Activated CD8-positive, alpha-beta T cell treated with anti-CD3 and anti-CD28 coated beads for 36 hours (primary cell): ENCODE measurements at regions not wholly inside any gene's neighbourhood (a gene's known extent, or its start where the extent isn't known, plus 50 kb on each side); places are given as distances from the start of the nearest gene placed in this dataset.

Experiments
- ATAC-seq: fragments of 200-7000 bp; cut with Tn5 transposase; one replicate; pipeline ENCODE4 v1.10.0; 2021; ENCODE audit warnings: mild to moderate bottlenecking, moderate library complexity
- CTCF ChIA-PET: fragments of 350-600 bp; sonication (Branson Sonifier 250); formaldehyde crosslinking; loops from one replicate; lab custom pipeline; 2021; ENCODE audit warnings: antibody characterized with exemption; lab: Charles Lee
- POLR2A ChIA-PET: fragments of 350-600 bp; sonication (Branson Sonifier 250); formaldehyde crosslinking; loops from one replicate; lab custom pipeline; 2021; ENCODE audit warnings: antibody characterized with exemption; lab: Charles Lee
- DNase-seq: peaks from one replicate; pipeline ENCODE4 v3.0.0-alpha.2; 2020
- H3K27ac Mint-ChIP-seq: one replicate; pipeline ENCODE4 v1.8.0; 2021; ENCODE audit warnings: mild to moderate bottlenecking, mixed read lengths
- H3K27me3 Mint-ChIP-seq: one replicate; pipeline ENCODE4 v1.8.0; 2021; ENCODE audit warnings: mixed read lengths
- H3K36me3 Mint-ChIP-seq: one replicate; pipeline ENCODE4 v1.8.0; 2021; ENCODE audit warnings: low read depth, mixed read lengths
- H3K4me1 Mint-ChIP-seq: one replicate; pipeline ENCODE4 v1.8.0; 2021; ENCODE audit warnings: low read depth, mixed read lengths
- H3K4me3 Mint-ChIP-seq: one replicate; pipeline ENCODE4 v1.8.0; 2021; ENCODE audit warnings: mild to moderate bottlenecking, moderate library complexity, mixed read lengths
- H3K9me3 Mint-ChIP-seq: one replicate; pipeline ENCODE4 v1.8.0; 2021; ENCODE audit warnings: mixed read lengths
- intact Hi-C: fragments of 100-400 bp; cut with micrococcal nuclease; formaldehyde crosslinking; loops from one replicate; pipeline ENCODE4 v1.10.0; 2022
- TF ChIP-seq, protein P1 (sequence below): fragments of 200-600 bp; IDR thresholded peaks from one replicate; pipeline ENCODE4 v1.8.0; 2022; ENCODE audit warnings: antibody characterized with exemption, mild to moderate bottlenecking

DNA sequence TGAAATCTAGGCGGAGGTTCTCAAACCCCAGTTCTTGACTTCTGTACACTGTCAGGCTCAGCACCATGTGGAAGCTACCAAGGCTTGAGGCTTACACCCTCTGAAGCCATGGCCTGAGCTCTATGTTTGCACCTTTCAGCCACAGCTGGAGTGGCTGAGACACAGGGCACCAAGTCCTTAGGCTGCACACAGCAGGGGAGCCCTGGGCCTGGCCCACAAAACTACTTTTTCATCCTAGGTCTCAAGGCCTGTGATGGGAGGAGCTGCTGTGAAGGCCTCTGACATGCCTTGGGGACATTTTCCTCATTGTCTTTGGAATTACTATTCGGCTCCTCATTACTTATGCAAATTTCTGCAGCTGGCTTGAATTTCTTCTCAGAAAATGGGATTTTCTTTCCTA lies 503.2 kb upstream of the PCDH20 start:
- Mint-ChIP-seq H3K4me1 (no peaks in the 10 kb centered on the region), H3K27ac (no peak overlapping the region), H3K36me3 (no peaks in the 10 kb centered on the region), H3K9me3 (peaks cover 13% of the 10 kb centered on the region), H3K27me3 (no peaks in the 10 kb centered on the region), H3K4me3 (no peak overlapping the region)
- TF ChIP-seq, protein P1, sequence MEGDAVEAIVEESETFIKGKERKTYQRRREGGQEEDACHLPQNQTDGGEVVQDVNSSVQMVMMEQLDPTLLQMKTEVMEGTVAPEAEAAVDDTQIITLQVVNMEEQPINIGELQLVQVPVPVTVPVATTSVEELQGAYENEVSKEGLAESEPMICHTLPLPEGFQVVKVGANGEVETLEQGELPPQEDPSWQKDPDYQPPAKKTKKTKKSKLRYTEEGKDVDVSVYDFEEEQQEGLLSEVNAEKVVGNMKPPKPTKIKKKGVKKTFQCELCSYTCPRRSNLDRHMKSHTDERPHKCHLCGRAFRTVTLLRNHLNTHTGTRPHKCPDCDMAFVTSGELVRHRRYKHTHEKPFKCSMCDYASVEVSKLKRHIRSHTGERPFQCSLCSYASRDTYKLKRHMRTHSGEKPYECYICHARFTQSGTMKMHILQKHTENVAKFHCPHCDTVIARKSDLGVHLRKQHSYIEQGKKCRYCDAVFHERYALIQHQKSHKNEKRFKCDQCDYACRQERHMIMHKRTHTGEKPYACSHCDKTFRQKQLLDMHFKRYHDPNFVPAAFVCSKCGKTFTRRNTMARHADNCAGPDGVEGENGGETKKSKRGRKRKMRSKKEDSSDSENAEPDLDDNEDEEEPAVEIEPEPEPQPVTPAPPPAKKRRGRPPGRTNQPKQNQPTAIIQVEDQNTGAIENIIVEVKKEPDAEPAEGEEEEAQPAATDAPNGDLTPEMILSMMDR: no peak
- intact Hi-C loops: no loop called here
- POLR2A ChIA-PET: no interaction called here
- no peak for ATAC-seq
- CTCF ChIA-PET: interaction anchor here (0.6 kb wide), 1 partner anchor 84 kb away, joined by 3 read pairs; no protein-coding TSS in a partner anchor
- DNase-seq: no peak

- POLR2A ChIA-PET: no interaction called here
- H3K36me3 Mint-ChIP-seq: no peaks in the 10 kb centered on the region
- ATAC-seq: no peak
- no peaks in the 10 kb centered on the region for H3K27me3 Mint-ChIP-seq
- DNase-seq: no peak
- TF ChIP-seq, protein P1: no peak
- no peak overlapping the region for H3K27ac Mint-ChIP-seq
- H3K9me3 Mint-ChIP-seq: peaks cover 7% of the 10 kb centered on the region
- H3K4me3 Mint-ChIP-seq: no peak overlapping the region
- CTCF ChIA-PET: no interaction called here
- no peaks in the 10 kb centered on the region for H3K4me1 Mint-ChIP-seq
- intact Hi-C loops: no loop called here
Measured at GRCh38 chr13:61916483-61916882, 500.8 kb upstream of the PCDH20 start.

- TF ChIP-seq, protein P1: no peak
- no peaks in the 10 kb centered on the region for H3K36me3 Mint-ChIP-seq
- no peak overlapping the region for H3K4me3 Mint-ChIP-seq
- DNase-seq (no peak), ATAC-seq (no peak)
- peaks cover 4% of the 10 kb centered on the region for H3K9me3 Mint-ChIP-seq
- H3K4me1 Mint-ChIP-seq: no peaks in the 10 kb centered on the region
- POLR2A ChIA-PET: no interaction called here
- intact Hi-C loops: no loop called here
- CTCF ChIA-PET: no interaction called here
- no peaks in the 10 kb centered on the region for H3K27me3 Mint-ChIP-seq
- H3K27ac Mint-ChIP-seq: no peak overlapping the region
Measured at GRCh38 chr13:61913183-61913582, 497.5 kb upstream of the PCDH20 start.

DNA sequence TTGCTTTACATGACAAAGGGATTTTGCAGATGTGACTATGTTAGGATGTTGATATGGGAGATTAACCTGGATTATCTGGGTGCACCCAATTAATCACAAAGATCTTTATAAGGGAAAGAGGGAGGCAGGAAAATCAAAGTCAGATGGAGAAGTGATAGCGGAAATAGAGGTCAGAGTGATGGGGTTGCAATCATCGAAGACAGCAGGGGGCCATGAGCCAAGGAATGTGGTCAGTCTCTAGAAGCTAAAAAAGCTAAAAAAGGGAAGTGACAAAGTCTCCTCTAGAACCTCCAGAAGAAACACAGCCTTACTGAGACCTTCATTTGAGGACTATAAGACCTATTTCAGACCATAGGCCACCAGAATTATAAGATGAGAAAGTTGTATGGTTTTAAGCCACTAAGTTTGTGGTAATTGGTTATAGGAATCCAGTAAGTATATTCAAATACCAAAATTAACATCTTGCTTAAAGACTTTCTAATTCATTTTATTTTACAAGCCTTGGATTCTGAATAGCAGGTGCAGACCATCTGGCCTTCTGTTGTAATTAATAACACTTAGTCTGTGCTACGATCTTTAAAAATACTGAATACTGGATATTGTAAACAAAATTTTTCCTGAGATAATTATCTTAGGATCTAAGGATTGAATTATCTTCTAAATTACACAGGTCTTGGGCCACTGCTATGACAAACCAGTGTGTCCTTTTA lies 493.4 kb upstream of the PCDH20 start:
- no peak overlapping the region for H3K4me3 Mint-ChIP-seq
- ChIA-PET POLR2A (no interaction called here), CTCF (no interaction called here)
- ATAC-seq: no peak
- DNase-seq: no peak
- TF ChIP-seq, protein P1: no peak
- no peaks in the 10 kb centered on the region for H3K4me1 Mint-ChIP-seq
- H3K27ac Mint-ChIP-seq: no peak overlapping the region
- peaks cover 4% of the 10 kb centered on the region for H3K9me3 Mint-ChIP-seq
- H3K27me3 Mint-ChIP-seq: no peaks in the 10 kb centered on the region
- intact Hi-C loops: no loop called here
- H3K36me3 Mint-ChIP-seq: no peaks in the 10 kb centered on the region

DNA sequence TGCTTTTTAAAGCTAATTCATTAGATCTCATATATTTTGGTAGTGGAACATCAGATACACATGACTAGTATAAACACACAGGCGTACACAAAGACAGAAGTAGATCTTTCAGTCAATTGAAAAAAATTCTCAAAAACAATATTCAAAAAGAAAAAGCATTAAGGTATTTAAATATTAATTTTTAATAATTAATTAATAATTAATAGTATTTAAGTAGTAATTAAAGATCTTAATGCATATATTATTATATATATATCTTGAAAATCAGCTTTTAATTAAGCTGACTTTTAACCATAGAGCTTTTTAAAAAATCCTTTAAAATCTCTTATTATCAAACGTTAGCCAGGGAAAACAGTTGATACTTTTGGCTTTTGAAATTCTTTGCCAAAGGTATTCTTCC lies 489.4 kb upstream of the PCDH20 start:
- no peaks in the 10 kb centered on the region for H3K36me3 Mint-ChIP-seq
- intact Hi-C loops: no loop called here
- no peak overlapping the region for H3K4me3 Mint-ChIP-seq
- no peaks in the 10 kb centered on the region for H3K4me1 Mint-ChIP-seq
- ATAC-seq (no peak), DNase-seq (no peak)
- POLR2A ChIA-PET: interaction anchor here (0.9 kb wide), 1 partner anchor 17 kb away, joined by 3 read pairs; no protein-coding TSS in a partner anchor
- TF ChIP-seq, protein P1: no peak
- CTCF ChIA-PET: interaction anchor here (0.6 kb wide), 1 partner anchor 372 kb away, joined by 3 read pairs; no protein-coding TSS in a partner anchor
- H3K27me3 Mint-ChIP-seq: no peaks in the 10 kb centered on the region
- H3K27ac Mint-ChIP-seq: no peak overlapping the region
- peaks cover 1% of the 10 kb centered on the region for H3K9me3 Mint-ChIP-seq
